Coronary artery (tissue), 2 donors: ENCODE measurements at regions not wholly inside any gene's neighbourhood (a gene's known extent, or its start where the extent isn't known, plus 50 kb on each side); places are given as distances from the start of the nearest gene placed in this dataset.

Experiments used
- DNase-seq: peaks from one replicate; pipeline ENCODE4 v3.0.0-alpha.2; 2017; ENCODE audit warnings: low spot score
- H3K27ac ChIP-seq, 2 donors: fragments of 200-600 bp; sonication (generic); one replicate each; pipeline ENCODE4 v1.5.1; 2016 to 2019
- H3K4me3 ChIP-seq: fragments of 200-600 bp; sonication (generic); 2 replicates; pipeline ENCODE4 v1.5.1; 2016; ENCODE audit warnings: mild to moderate bottlenecking, moderate library complexity
- TF ChIP-seq, protein P1 (sequence below): fragments of 200-600 bp; sonication (generic); IDR thresholded peaks from one replicate; pipeline ENCODE4 v1.5.1; 2019; ENCODE audit warnings: antibody characterized with exemption

DNA sequence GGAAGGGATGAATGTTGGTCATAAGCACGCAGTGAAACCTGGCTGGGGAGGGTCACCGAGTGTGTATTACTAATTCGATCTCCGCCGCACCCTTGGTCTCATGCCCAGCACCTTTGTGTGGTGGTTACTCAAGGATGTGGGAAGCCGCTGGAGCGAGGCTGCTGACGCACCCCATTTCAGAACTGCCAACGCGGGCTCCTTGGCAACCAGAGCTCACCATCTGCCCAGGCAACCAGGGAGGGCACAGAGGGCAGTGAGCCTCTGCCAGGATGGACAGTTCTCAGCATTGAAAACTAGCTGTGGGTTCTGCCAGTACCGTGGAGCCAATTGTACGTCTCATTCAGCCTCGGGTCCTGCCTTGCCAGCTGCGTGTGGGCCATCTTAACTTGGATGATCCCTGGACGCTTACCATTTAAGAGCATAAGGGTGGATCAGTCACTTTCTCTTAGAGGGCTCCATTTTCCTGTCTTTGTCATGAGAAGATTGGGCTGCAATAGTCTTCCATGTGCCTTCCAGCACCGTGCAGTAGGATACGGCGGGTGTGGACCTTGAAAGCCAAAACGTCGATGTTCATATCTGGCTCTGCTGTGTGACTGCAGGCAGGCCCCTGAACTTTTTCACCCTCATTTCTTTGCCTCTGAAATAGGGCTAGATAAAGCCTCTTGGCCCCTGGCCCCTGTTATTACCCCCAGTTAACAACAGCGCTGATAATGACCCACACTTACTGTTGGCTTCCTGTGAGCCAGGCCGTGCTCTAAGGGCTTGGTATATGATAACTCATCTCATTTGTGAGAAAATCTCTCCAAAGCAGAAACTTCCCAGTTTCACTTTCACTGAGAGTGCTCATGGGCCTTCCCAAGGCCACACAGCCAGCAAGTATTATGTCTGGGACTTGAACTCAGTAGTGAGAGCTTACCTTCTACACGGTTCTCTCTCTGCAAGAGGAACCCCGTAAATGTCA lies 238.8 kb downstream of the OPA1 start:
- no peak for DNase-seq
- Histone ChIP-seq H3K4me3 (no peak overlapping the region), H3K27ac (no peak overlapping the region)
- TF ChIP-seq, protein P1, sequence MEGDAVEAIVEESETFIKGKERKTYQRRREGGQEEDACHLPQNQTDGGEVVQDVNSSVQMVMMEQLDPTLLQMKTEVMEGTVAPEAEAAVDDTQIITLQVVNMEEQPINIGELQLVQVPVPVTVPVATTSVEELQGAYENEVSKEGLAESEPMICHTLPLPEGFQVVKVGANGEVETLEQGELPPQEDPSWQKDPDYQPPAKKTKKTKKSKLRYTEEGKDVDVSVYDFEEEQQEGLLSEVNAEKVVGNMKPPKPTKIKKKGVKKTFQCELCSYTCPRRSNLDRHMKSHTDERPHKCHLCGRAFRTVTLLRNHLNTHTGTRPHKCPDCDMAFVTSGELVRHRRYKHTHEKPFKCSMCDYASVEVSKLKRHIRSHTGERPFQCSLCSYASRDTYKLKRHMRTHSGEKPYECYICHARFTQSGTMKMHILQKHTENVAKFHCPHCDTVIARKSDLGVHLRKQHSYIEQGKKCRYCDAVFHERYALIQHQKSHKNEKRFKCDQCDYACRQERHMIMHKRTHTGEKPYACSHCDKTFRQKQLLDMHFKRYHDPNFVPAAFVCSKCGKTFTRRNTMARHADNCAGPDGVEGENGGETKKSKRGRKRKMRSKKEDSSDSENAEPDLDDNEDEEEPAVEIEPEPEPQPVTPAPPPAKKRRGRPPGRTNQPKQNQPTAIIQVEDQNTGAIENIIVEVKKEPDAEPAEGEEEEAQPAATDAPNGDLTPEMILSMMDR = no peak

DNA sequence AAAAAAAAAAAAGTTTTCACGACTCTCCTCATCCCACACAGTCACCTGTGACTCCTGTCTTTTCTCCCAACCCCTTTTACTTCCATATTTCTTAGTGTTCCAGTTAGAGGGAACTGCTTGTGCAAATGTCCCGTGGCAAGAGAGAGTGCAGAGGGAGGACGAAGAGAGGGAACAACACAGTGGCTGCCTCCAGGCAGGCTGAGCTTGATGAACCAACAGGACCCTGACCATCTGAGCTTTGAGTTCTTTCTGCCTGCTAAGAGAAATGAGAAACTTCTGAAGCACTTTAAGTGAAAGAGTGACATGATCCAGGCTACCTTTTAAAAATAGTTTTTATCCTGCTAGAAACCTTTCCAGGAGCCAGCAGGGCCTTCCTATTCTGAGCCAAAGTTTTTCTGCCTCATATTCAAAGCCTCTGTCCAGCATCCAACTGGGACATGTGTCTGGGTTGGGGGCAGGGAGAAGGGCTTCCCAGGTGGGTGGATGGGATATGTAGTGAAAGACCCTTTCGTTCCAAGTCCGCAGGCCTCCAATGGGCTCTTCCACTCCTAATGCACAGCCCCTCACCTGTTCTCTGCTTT lies 239.9 kb downstream of the OPA1 start:
- Histone ChIP-seq H3K27ac (no peak overlapping the region), H3K4me3 (no peak overlapping the region)
- DNase-seq = no peak
- TF ChIP-seq, protein P1 = no peak

DNA sequence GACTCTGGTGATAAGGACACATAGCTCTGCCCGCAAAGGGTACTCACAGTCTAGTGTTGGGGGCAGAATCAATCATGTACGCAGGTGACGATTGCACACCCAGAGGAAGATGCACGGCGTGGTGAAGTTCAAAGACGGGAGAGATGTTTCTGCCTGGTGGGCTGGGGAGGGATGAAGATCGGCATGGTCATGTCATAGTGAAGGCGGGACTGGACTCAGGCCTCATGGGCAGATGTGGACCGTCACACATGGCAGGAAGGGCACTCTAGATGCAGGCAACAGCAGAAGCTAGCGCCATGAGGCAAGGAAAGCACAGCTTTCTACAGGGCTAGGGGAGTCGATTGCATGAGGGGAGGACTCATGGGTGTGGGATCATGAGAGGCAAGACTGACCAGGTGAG lies 240.6 kb downstream of the OPA1 start:
- TF ChIP-seq, protein P1 = no peak
- no peak overlapping the region for H3K4me3 ChIP-seq
- no peak overlapping the region for H3K27ac ChIP-seq
- no peak for DNase-seq

DNA sequence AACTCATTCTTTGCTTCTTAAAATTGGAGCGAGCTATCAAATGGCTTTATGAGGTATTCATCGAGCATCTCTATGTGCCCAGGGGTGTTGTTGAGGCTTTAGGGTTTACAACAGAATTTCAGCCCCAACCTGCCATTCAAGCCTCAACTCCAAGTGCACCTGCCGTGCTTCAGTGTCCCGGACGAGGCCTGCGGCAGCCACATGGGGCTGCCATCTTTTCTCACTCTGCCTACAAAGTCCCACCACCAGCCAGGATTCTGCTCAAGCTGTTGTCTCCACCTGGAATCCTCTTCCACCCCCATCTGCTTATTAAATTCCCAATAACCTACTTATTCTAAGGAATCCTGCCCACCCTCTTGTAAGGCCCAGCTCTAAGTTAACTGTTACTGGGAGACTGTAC lies 242.4 kb downstream of the OPA1 start:
- Histone ChIP-seq H3K27ac (no peak overlapping the region), H3K4me3 (no peak overlapping the region)
- DNase-seq = no peak
- TF ChIP-seq, protein P1 = no peak

DNA sequence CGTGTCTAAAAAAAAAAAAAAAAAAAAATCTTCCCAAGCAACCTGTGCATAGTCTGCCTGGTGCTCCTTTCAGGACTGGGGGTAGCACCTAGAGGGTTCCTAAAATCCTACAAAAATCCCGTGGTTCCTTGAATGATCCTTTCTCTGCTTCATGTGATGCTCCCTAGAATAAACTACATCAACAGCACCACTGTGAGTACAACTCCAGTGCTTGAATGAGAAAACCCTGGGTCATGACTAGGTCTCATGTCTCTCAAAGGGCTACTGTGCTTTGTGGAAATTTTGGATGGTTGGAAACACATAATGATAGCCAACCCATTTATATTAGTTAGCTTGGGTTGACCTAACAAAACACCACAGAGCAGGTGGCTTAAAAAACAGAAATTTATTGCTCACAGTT lies 243.5 kb downstream of the OPA1 start:
- TF ChIP-seq, protein P1 = no peak
- DNase-seq = no peak
- Histone ChIP-seq H3K4me3 (no peak overlapping the region), H3K27ac (no peak overlapping the region)

DNA sequence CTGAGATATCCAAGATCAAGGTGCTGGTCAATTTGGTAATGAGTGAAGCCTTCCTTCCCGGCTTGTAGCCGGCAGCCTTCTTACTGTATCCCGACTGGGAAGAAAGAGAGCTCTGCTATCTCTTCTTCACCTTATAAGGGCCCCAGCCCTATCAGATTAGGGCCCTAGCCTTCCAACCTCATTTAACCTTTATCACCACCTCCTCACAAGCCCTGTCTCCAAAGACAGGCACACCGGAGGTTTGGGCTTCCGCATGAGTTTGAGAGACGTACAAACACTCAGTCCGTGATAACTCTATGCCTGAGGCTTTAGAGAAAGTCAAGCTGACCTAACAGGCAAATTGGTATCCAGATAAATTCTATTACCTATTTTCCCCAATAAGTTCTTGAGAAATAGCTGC lies 243.9 kb downstream of the OPA1 start:
- no peak for DNase-seq
- TF ChIP-seq, protein P1 = no peak
- Histone ChIP-seq H3K4me3 (no peak overlapping the region), H3K27ac (no peak overlapping the region)
